CD4-positive, alpha-beta T cell treated with Interleukin-15 for 4 hours (primary cell): ENCODE measurements at regions not wholly inside any gene's neighbourhood (a gene's known extent, or its start where the extent isn't known, plus 50 kb on each side); places are given as distances from the start of the nearest gene placed in this dataset.

Experiments
- DNase-seq: peaks from one replicate; pipeline ENCODE4 v3.0.0-alpha.2; 2020; ENCODE audit warnings: low spot score

DNA sequence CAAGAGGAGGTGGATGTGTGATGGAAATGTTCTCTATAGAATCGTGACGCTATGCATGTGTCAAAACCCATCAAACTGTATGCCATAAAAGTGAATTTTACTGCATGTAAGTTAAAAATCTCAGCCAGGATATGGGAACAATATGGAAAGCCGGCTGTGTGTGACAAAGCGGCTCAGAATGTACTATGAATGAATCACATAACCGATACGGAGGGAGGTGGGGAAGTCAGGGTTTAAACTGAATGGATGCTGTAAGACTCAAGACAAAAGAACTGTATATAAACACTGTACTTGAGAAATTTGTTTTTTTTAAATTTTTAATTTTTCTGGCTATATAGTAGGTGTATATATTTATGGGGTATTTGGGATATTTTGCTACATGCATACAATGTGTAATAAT, 111.6 kb upstream of the PDE4B start:
- no peak for DNase-seq

DNA sequence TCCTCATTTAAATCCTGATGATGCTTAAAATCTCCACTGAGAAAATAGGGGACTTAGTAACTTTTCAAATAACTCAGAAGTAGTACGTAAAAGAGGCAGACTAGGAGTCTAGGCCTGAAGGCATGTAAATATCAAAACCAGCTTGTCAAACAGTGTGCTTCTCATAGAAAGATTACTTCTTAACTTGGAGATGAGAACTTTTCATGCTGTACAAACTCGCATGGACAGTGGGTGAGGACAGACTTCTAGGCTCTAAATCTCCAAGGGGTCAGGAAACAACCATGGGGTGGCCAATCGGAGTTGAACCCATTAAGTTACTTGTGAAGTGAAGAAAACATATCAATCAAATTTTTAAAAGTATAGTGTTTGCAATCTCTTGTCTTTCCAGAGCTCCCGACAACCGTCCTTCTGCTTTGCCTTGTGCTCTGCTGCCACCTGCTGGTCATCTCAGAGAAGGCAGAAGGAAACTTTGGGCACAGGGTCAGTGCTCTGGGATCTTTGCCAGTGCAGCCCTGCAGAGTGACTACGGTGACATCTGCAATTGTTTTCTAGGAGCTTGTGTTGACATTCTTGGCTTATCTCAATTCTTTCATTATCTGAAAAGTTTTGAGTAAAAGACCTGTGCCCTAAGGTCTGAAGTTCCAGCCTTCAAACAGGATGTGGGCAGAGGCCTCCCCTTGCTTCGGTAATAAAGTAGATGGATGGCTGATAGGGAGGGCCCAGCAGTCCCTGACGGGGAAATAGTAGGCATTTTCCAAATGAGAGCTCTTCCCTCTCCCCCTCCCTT, 105.1 kb upstream of the PDE4B start:
- peak; percentile 73 for DNase-seq

DNA sequence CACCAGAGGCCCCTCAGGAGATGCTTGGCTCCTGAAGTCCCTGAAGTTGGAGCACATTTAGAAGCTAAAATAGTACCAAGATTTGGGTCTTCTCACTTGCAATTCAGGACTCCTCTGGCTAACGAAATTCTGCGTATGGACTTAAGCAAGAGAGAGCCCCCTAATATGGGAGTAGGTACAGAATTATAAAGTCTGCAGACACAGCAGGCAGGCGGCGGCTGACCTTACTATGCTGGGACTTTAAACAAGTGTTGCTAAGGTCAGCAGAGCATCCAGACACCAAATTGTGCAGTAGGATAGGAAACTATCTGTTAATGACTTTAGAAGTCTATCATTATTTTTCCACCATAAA, 104.5 kb upstream of the PDE4B start:
- DNase-seq = no peak

DNA sequence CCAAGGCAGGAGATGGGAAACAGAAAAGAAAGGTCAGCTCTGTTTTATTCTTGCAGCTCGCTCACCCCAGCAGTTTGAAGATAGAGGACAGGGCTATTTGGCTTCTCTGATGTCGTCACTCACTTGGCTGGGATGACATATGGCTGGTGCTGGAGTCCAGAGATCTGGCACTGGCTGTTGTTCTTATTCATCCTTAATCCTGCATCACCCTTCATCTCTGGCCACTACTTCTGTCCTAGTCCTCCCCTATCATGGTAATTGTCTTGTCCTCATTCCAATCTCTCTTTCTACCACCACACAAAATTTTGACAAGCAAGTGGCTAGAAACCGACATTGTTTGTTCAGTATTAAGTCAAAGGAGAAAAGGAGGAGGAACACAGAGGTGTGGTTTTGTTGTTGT, 103.8 kb upstream of the PDE4B start:
- no peak for DNase-seq

DNA sequence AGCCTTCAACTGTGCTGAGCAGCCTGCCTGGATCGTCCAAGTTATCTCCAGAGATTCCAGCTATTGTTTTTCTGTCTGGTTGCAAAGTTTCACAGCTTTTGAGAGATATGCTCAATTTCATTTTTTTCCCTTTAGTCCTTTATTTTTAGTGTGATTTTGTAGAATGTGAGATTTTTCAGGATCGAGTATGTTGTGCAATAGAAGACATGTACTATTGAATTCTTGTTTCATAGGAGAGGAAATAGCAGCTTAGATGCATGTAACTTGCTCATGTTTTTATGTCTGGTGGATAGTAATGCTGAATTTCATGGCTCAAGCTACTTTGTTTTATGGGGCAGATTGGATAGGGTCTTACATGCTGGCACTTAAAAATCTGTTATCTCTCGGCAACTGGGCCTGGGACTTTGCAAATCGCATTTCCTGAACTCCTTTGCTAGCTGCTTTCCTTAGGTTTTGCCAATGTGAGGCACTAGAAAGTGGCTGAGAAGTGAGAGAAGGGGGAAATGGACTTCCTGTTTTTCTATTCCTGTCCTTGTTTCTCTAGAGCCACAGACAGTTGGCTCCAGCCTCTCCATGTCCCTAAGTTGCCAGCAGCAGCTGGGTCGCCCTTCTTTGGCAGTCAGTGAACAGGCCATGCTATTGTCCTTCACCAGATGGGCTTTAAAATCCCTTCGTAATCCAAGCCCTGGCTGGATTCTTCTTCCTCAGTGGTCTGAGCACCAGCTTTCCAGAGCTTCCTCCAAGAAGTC, 101.4 kb upstream of the PDE4B start:
- no peak for DNase-seq

DNA sequence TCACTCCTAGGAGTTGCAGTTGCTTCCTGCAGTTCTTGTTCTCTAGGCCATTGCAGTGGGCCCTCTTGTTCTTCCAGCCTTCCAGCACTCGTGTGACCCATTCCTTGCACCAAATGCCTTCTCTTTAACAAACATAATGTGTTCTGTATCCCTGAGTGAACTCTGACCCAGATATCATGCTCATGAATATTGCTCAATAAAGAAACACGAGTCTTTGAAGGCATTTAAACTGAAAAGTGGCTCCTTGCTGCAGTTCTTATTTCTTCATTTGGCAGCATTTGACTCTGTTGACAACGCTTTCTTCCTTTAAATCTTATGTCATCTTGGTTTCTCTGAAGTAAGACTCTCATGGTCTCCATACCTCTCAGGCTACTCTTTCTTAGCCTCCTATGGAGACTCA, 100.7 kb upstream of the PDE4B start:
- no peak for DNase-seq

DNA sequence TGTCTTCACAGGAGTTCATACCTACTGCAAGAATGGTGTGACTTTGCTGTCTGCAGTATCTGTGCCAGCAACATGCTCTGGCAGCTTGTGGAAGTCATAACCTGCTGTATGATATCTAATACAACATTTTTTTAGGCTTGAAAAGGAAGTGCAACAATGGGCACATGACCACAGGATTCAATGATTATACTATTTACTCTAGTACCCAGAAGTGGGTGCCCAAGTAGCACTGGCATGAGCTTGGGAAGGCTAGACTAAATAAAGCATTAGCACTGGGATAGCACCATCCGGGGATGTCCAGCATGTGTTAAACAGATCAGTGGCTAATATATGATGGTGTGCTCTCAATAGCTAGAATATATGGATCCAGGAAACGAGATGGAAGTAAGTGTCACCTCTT, 98.6 kb upstream of the PDE4B start:
- no peak for DNase-seq

DNA sequence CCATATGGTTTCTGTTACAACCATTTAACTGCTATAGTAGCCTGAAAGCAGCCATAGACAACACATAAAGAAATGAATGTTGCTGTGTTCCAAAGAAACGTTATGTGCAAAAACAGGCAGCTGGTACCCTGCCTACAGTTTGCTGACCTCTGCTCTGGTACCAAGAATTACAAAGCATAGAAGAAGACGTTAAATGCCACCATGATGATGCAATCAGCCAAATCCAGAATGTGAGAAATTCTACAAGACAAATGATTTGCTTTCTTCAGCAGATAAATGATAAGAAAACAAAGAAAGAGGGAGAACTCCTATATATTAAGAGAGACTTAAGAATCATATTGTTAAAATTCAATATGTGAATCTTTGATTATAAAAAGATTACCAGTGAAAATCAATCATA, 97.8 kb upstream of the PDE4B start:
- DNase-seq = no peak

DNA sequence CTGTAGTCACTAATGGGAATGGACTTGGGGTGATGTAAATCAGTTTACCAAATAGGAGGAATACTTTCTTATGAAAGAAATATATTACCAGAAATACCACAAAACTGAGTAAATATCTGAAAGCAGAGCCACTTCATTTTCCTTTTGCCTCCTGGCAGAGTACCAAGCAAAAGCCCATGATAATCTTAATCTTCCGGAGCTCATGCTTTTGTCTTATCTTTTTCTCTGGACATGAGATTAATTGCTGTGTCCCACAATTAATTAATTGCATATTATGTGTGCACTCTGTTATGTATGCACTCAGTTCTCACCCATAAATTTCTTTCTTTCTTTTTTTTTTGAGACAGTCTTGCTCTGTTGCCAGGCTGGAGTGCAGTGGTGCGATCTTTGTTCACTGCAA, 94.1 kb upstream of the PDE4B start:
- DNase-seq = no peak

DNA sequence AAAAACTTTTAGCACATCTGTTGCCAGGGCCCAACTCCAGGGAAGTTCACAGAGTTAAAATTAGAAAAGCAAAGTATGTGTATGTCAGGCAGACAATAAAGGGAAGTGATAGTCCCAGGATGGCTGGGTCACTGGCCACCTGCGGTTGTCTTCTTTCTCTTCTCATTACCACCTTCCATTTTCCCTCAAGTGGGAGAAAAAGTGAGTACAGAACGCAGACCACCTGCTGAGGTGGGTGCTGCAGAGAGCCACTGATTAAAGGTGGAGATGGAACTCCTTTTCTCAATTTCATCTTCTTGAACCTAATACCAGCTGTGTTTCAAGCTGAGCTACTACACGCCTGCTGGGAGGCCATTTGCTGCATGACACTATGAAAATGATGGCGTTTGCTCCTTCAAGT, 88.8 kb upstream of the PDE4B start:
- no peak for DNase-seq

DNA sequence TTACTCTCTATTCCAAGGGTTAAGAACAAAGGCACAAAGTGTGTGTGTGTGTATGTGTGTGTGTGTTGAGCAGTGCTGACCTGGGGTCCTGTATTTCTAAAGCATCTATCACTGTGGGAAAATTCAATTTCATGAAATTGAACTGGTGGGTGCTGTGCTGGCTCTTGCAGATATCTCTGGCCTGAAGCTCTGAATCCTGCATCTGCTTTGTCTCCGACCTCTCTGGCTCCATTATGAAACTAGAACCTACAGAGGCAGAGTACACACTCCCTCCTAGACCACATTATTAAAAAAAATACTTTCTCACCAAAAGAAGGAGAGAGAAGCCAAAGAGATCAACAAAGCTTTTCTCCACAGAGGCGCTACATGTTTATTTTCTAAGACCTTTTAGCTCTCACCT, 88.4 kb upstream of the PDE4B start:
- DNase-seq = no peak

DNA sequence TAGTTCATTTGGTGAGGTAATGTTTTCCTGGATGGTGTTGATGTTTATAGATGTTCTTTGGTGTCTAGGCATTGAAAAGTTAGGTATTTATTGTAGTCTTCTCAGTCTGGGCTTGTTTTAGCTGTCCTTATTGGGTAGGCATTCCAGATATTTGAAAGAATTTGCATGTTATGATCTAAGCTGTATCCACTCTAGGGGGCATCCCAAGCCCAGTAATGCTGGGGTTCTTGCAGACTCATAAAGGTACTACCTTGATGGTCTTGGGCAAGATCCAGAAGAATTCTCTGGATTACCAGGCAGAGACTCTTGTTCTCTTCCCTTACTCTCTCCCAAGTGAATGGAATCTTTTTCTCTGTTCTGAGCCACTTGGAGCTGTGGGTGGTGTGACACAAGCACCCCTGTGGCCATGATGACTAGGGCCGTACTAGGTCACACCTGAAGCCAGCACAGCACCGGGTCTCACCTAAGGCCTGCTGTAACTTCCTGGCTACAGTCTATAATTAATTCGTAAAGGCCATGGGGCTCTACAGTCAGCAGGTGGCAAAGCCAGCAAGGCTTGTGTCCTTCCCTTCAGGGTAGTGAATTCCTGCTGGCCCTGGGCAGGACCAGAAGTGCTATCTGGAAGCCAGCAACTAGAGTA, 74.8 kb upstream of the PDE4B start:
- no peak for DNase-seq

DNA sequence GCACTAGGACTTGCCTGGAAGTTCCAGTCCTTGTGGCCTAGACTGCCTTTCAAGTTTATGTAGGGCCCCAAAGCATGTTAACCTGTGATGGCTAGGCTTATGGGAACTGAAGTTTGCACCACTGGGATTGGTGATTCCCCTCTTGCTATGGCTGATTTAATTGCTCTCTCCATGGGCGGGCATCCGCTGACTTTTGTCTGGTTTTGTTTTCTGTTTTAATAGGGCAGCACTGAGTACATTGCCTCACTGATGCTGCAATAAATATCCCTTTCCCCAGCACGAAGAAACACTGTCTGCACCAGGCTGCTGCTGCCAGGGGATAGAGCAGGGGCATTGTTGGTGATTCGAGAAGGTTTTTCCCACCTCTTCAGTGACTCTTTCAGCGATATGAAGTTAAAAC, 73.3 kb upstream of the PDE4B start:
- no peak for DNase-seq

DNA sequence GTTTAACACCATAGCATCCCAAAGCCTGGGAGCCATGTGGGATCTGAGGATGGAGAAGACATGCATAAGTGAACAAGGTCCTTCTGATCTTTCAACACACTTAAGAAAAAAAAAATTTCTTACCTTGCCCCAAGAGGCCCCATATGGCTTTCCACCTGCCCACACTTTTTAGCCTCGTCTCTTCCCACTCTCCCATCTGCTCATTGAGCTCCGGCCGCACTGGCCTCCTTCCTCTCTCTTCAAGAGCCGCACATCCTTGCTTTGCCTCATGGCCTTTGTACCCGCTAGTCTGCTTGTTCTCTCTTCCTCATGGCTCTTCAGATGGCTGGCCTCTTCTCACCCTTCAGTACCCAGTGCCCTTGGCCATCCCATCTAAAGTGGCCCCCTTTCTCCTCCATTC, 70.2 kb upstream of the PDE4B start:
- DNase-seq = no peak

DNA sequence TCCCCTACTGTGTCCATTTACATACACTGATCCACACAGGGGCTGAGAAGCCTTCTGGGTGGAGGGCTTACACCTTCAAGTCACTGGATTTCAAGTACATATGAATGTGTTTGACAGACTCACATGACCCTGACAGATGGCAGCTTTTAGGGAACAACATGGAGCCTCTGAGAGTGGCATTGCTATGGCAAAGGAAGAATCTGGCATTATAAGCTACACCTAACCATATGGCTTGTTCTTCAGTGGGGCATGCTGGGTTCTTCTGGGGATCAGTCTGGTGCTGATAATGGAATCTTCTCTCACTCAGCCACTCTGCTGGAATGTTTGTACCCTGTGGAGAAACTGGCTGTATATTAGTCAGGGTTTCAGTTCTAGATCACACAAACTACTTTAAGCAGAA, 68.5 kb upstream of the PDE4B start:
- no peak for DNase-seq

DNA sequence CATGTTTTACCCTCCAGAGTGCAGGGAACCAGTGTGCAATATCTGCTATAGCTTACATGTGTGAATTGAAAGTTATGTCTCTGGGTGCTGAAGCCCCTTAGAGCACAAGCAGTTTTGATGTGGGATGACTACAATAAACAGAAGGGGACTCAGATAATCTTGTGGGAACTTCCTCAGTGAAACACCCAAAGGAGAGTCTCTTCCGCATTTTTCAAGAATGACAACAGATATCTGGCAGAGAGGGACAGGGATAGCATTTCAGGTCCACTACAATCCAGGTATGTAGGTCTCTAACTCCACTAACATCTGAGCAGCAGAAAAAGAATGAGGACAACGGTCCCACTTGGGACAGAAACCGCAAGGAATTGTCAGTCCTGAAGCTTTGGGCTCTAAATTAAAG, 67.6 kb upstream of the PDE4B start:
- no peak for DNase-seq

DNA sequence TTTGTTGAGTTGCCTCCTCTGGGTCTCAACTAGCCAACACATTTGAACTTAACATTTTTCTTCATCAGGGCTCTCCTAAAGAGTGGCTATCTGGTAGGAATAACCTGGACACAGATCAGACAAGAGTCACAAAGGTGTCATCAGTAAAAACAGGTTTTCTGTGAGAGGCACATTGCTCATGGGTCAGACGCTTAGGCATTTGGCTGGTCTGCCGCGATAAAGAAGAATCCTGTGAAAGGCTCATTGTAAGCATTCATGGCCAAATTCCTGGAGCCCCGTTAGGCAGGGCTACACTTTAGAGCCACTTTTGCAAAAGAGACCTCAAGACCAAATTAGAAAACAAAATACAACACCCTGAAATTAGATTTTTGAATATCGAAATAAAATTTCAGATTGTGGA, 64.2 kb upstream of the PDE4B start:
- DNase-seq = no peak

DNA sequence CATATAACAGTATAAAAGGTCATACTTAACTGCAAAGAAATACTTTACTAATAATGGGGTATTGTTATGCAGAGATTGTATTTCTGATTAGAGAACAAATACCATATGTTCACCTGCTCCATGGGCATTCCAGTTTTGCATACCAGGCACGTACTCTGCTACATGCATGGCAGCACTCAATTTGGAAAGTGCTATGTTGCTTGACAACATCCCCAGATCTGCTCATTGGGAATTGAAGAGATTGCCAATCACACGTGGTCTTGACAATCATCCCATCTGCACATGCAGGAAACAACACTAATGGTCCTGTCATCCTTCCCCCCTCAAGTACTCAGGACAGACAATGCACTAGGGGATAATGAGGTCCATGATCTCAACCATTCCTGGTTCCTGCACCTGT, 63.4 kb upstream of the PDE4B start:
- DNase-seq = no peak

DNA sequence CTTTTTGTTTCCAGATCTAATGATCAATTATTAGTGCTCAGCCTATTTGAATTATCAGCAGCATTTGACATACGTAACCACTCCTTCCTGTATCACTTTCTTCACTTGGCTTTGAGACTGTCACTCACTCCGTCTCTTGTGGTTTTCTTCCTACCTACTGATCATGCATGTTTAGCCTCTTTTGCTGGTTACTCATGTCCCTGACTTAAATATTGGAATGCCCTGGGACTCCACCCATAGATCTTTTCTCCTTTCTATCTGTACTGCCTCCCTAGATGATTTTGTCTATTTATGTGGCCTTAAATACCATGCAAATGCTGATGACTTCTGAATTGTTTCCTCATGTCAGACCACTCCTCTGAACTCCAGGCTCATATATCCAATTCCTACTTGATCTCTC, 57.7 kb upstream of the PDE4B start:
- DNase-seq = no peak

DNA sequence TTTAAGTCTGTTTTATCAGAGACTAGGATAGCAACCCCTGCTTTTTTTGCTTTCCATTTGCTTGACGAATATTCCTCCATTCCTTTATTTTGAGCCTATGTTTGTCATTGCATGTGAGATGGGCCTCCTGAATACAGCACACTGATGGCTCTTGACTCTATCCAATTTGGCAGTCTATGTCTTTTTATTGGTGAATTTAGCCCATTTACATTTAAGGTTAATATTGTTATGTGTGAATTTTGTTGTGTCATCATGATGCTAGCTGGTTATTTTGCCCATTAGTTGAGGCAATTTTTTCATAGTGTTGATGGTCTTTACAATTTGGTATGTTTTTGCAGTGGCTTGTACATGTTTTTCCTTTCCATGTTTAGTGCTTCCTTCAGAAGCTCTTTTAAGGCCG, 50.7 kb upstream of the PDE4B start:
- no peak for DNase-seq
